Spleen (tissue), 11 donors: ENCODE measurements at regions not wholly inside any gene's neighbourhood (a gene's known extent, or its start where the extent isn't known, plus 50 kb on each side); places are given as distances from the start of the nearest gene placed in this dataset.

Experiments used
- DNase-seq: peaks from one replicate; pipeline ENCODE4 v3.0.0-alpha.2; 2020
- H3K27ac ChIP-seq, 8 donors: fragments of 200-600 bp; sonication (generic) in 7 of 8; 1 replicate in 4 of 8; 2 replicates in 4 of 8; pipeline versions ENCODE4 v1.5.0 to v1.8.0; 2016 to 2021; ENCODE audit warnings: inconsistent platforms in 4 of 8, mild to moderate bottlenecking in 4 of 8, moderate library complexity in 1 of 8
- H3K27me3 ChIP-seq, 7 donors: fragments of 200-600 bp; sonication (generic) in 6 of 7; replicated peaks in 1 of 7; 1 replicate in 4 of 7; 2 replicates in 3 of 7; pipeline versions ENCODE4 v1.5.0 to v1.8.0; 2016 to 2021; ENCODE audit warnings: inconsistent platforms in 3 of 7, mild to moderate bottlenecking in 1 of 7
- H3K36me3 ChIP-seq, 6 donors: fragments of 200-600 bp; sonication (generic) in 5 of 6; 1 replicate in 4 of 6; 2 replicates in 2 of 6; pipeline versions ENCODE4 v1.5.0 to v1.8.0; 2016 to 2021; ENCODE audit warnings: inconsistent platforms in 2 of 6
- H3K4me1 ChIP-seq, 6 donors: fragments of 200-600 bp; sonication (generic) in 5 of 6; 1 replicate in 3 of 6; 2 replicates in 3 of 6; pipeline versions ENCODE4 v1.5.0 to v1.8.0; 2016 to 2021; ENCODE audit warnings: inconsistent platforms in 3 of 6
- H3K4me3 ChIP-seq, 8 donors: fragments of 200-600 bp; sonication (generic) in 7 of 8; 1 replicate in 4 of 8; 2 replicates in 4 of 8; pipeline versions ENCODE4 v1.5.0 to v1.8.0; 2016 to 2021; ENCODE audit warnings: inconsistent platforms in 4 of 8, mild to moderate bottlenecking in 4 of 8, moderate library complexity in 2 of 8
- H3K9me3 ChIP-seq, 8 donors: fragments of 200-600 bp; sonication (generic) in 7 of 8; 1 replicate in 4 of 8; 2 replicates in 4 of 8; pipeline versions ENCODE4 v1.5.0 to v1.8.0; 2016 to 2021; ENCODE audit warnings: inconsistent platforms in 4 of 8
- CTCF ChIP-seq, 11 experiments: fragments of 200-600 bp in 7 of 11; fragments of 450-650 bp in 4 of 11; sonication (generic) in 4 of 11; IDR thresholded peaks in 8 of 11; conservative IDR thresholded peaks in 3 of 11; 1 replicate in 7 of 11; 2 replicates in 4 of 11; pipeline versions ENCODE4 v1.4.0 to v1.8.0; 2016 to 2021; ENCODE audit warnings: antibody characterized with exemption in 11 of 11, inconsistent platforms in 4 of 11, mild to moderate bottlenecking in 1 of 11
- POLR2A ChIP-seq, 3 donors: fragments of 450-650 bp; IDR thresholded peaks; one replicate each; pipeline ENCODE4 v1.5.1; 2017; ENCODE audit warnings: antibody characterized with exemption in 3 of 3, mild to moderate bottlenecking in 1 of 3
- POLR2AphosphoS5 ChIP-seq, 3 donors: sonication (generic); formaldehyde crosslinking; IDR thresholded peaks; one replicate each; pipeline ENCODE4 v1.5.1; 2017; ENCODE audit warnings: antibody characterized with exemption in 3 of 3
- WGBS, 5 donors: extraction: QIAGEN DNeasy Blood & Tissue Kit in 3 of 5; methylation state at CpG; one replicate each; pipeline versions ENCODE4 v1.1.5 to v1.1.7; 2013 to 2018; 5-methylcytosine and 5-hydroxymethylcytosine counted together
- intact Hi-C: fragments of 100-400 bp; cut with DNase I; formaldehyde crosslinking; loops from one replicate; pipeline ENCODE4 v1.15.0; 2023; ENCODE audit warnings: low total_unique reads
- donor health status: healthy with polysubstance abuse.
- donor health status: DM: no; HTN: no; CAD: no; lungs with moderate emphysema.
- donor health status: DM: no; HTN: no; CAD: no.
- donor health status: Bipolar disorder and iron deficiency.
- donor health status: healthy.
- donor health status: DM: no; HTN: no; CAD: no.
- donor health status: DM: yes; HTN: yes; CAD: no.

- H3K9me3 ChIP-seq, result peaks cover 0 to 4% (median 0%) of the 10 kb centered on the region in 8 donors
- DNase-seq, result no peak
- intact Hi-C loops, result no loop called here
- TF ChIP-seq POLR2A (IDR thresholded peaks at IDR 0.05) (no peak), POLR2AphosphoS5 (IDR thresholded peaks at IDR 0.05) (no peak), CTCF (IDR thresholded peaks at IDR 0.05 in 8 of 11, conservative IDR thresholded peaks at IDR 0.05 in 3 of 11) (no peak)
- no peak overlapping the region for H3K4me3 ChIP-seq
- H3K27ac ChIP-seq, result no peak overlapping the region
- H3K4me1 ChIP-seq, result no peaks in the 10 kb centered on the region
- H3K36me3 ChIP-seq, result no peaks in the 10 kb centered on the region
- 68 to 89% (median 82%) methylated on average over 1 of the region's 1 CpG for WGBS, 5 donors
- no peaks in the 10 kb centered on the region for H3K27me3 ChIP-seq
These were observed 71.7 kb upstream of the MROH9 start for GRCh38 chr1:170863621-170864020.

- H3K4me3 ChIP-seq, result no peak overlapping the region
- WGBS, 5 donors, result 48 to 81% (median 68%) methylated on average over 3 of the region's 3 CpGs
- intact Hi-C loops, result no loop called here
- no peak for DNase-seq
- H3K27ac ChIP-seq, result no peak overlapping the region
- H3K27me3 ChIP-seq, result no peaks in the 10 kb centered on the region
- TF ChIP-seq POLR2A (IDR thresholded peaks at IDR 0.05), result no peak
- TF ChIP-seq POLR2AphosphoS5 (IDR thresholded peaks at IDR 0.05), result no peak
- TF ChIP-seq CTCF (IDR thresholded peaks at IDR 0.05 in 8 of 11, conservative IDR thresholded peaks at IDR 0.05 in 3 of 11), result no peak
- H3K4me1 ChIP-seq, result no peaks in the 10 kb centered on the region
- no peaks in the 10 kb centered on the region for H3K9me3 ChIP-seq
- no peaks in the 10 kb centered on the region for H3K36me3 ChIP-seq
These were observed 71.1 kb upstream of the MROH9 start for GRCh38 chr1:170864238-170864637.

- intact Hi-C loops, result no loop called here
- no peak overlapping the region for H3K27ac ChIP-seq
- no peak for DNase-seq
- TF ChIP-seq CTCF (IDR thresholded peaks at IDR 0.05 in 8 of 11, conservative IDR thresholded peaks at IDR 0.05 in 3 of 11), result no peak
- TF ChIP-seq POLR2A (IDR thresholded peaks at IDR 0.05), result no peak
- TF ChIP-seq POLR2AphosphoS5 (IDR thresholded peaks at IDR 0.05), result no peak
- H3K36me3 ChIP-seq, result no peaks in the 10 kb centered on the region
- 61 to 83% (median 71%) methylated on average over 2 of the region's 2 CpGs for WGBS, 5 donors
- H3K4me1 ChIP-seq, result no peaks in the 10 kb centered on the region
- no peaks in the 10 kb centered on the region for H3K9me3 ChIP-seq
- no peak overlapping the region for H3K4me3 ChIP-seq
- H3K27me3 ChIP-seq, result no peaks in the 10 kb centered on the region
These were observed 70.3 kb upstream of the MROH9 start for GRCh38 chr1:170864876-170865538.

- no peaks in the 10 kb centered on the region for H3K9me3 ChIP-seq
- no peaks in the 10 kb centered on the region for H3K4me1 ChIP-seq
- H3K27me3 ChIP-seq, result no peaks in the 10 kb centered on the region
- H3K36me3 ChIP-seq, result no peaks in the 10 kb centered on the region
- TF ChIP-seq POLR2AphosphoS5 (IDR thresholded peaks at IDR 0.05), result no peak
- no peak for TF ChIP-seq CTCF (IDR thresholded peaks at IDR 0.05 in 8 of 11, conservative IDR thresholded peaks at IDR 0.05 in 3 of 11)
- H3K27ac ChIP-seq, result no peak overlapping the region
- WGBS, 5 donors, result 25 to 53% (median 46%) methylated on average over 1 of the region's 1 CpG
- intact Hi-C loops, result no loop called here
- no peak overlapping the region for H3K4me3 ChIP-seq
- DNase-seq, result no peak
These were observed 68.7 kb upstream of the MROH9 start for GRCh38 chr1:170866646-170867045.
